ENCODE measurements at regions not wholly inside any gene's neighbourhood (a gene's known extent, or its start where the extent isn't known, plus 50 kb on each side); places are given as distances from the start of the nearest gene placed in this dataset.

DNA sequence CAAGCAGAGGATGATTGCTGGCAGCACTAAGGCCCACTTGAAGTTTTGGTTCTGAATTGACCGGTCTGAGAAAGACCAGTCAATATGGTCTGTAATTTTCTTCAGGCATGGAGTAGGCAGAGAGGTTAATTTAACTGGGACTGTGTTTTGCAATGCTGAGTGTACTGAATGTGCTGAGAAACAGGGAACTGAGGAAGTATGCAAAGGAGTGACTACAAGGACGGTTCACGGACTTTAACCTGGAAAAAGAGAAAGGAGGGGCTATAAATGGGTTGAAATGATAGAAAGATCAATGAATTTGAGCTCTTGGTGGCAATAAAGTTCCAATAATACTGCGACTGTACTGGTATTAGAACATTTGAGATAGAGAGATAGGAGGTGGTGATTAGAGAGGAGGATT, 84.5 kb downstream of the MAGEB17 start:
- Histone ChIP-seq H3K27me3 (replicated peaks; ENCODE audit: insufficient read depth, low read depth, low read length, poor library complexity) (peaks cover 4% of the 10 kb centered on the region), H3K4me1 (ENCODE audit: insufficient read depth, low read length, poor library complexity, severe bottlenecking) (no peaks in the 10 kb centered on the region), H3K36me3 (ENCODE audit: insufficient read depth, low read length, poor library complexity, severe bottlenecking) (no peaks in the 10 kb centered on the region), H3K4me3 (ENCODE audit: low read depth, low read length, poor library complexity, severe bottlenecking) (no peak overlapping the region), H3K27ac (ENCODE audit: low read depth, low read length, poor library complexity, severe bottlenecking) (no peak overlapping the region), H3K9me3 (ENCODE audit: low read depth, low read length, poor library complexity, severe bottlenecking) (no peaks in the 10 kb centered on the region)
- no TSS peak for BruUV-seq (replicated peaks)
- no peak for TF ChIP-seq EZH2 (IDR thresholded peaks at IDR 0.05; ENCODE audit: borderline replicate concordance, low read depth, low read length, poor library complexity, severe bottlenecking)
- TF ChIP-seq, protein P1, sequence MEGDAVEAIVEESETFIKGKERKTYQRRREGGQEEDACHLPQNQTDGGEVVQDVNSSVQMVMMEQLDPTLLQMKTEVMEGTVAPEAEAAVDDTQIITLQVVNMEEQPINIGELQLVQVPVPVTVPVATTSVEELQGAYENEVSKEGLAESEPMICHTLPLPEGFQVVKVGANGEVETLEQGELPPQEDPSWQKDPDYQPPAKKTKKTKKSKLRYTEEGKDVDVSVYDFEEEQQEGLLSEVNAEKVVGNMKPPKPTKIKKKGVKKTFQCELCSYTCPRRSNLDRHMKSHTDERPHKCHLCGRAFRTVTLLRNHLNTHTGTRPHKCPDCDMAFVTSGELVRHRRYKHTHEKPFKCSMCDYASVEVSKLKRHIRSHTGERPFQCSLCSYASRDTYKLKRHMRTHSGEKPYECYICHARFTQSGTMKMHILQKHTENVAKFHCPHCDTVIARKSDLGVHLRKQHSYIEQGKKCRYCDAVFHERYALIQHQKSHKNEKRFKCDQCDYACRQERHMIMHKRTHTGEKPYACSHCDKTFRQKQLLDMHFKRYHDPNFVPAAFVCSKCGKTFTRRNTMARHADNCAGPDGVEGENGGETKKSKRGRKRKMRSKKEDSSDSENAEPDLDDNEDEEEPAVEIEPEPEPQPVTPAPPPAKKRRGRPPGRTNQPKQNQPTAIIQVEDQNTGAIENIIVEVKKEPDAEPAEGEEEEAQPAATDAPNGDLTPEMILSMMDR (conservative IDR thresholded peaks at IDR 0.05; ENCODE audit: low read depth, low read length): no peak
- ChIA-PET CTCF (no interaction called here), POLR2A (ENCODE audit: low non-redundant PET) (no interaction called here)
- DNase-seq (ENCODE audit: low spot score): no peak
- intact Hi-C loops (cut with micrococcal nuclease; ENCODE audit: unreplicated experiment): no loop called here

DNA sequence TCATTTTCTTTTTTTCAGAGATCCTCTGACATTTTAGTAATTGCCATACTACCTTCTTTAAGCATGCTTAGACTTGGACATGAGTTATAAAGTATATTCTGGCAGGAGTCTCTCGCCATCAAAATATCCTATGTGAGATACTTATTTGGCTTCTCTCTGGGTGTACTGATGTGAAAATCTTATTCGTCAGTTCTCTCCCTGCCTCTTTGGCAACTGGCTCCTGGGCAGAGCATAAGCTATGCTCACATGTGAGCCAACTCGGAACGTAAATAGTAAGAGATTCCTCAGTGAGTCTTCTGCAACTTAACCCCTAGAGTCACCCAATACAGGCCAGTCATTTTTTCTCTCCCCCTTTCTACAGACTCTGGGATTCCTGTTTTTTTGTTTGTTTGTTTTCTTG, 91.6 kb downstream of the MAGEB17 start:
- Histone ChIP-seq H3K9me3 (ENCODE audit: low read depth, low read length, poor library complexity, severe bottlenecking) (no peaks in the 10 kb centered on the region), H3K27me3 (replicated peaks; ENCODE audit: insufficient read depth, low read depth, low read length, poor library complexity) (peaks cover 4% of the 10 kb centered on the region), H3K4me3 (ENCODE audit: low read depth, low read length, poor library complexity, severe bottlenecking) (no peak overlapping the region), H3K4me1 (ENCODE audit: insufficient read depth, low read length, poor library complexity, severe bottlenecking) (no peaks in the 10 kb centered on the region), H3K27ac (ENCODE audit: low read depth, low read length, poor library complexity, severe bottlenecking) (no peak overlapping the region), H3K36me3 (ENCODE audit: insufficient read depth, low read length, poor library complexity, severe bottlenecking) (no peaks in the 10 kb centered on the region)
- no TSS peak for BruUV-seq (replicated peaks)
- intact Hi-C loops (cut with micrococcal nuclease; ENCODE audit: unreplicated experiment): no loop called here
- no peak for TF ChIP-seq EZH2 (IDR thresholded peaks at IDR 0.05; ENCODE audit: borderline replicate concordance, low read depth, low read length, poor library complexity, severe bottlenecking)
- TF ChIP-seq, protein P1 (conservative IDR thresholded peaks at IDR 0.05; ENCODE audit: low read depth, low read length): no peak
- CTCF ChIA-PET: interaction anchor here (0.6 kb wide), 1 partner anchor 158 kb away, joined by 5 read pairs; no protein-coding TSS in a partner anchor
- DNase-seq (ENCODE audit: low spot score): no peak
- POLR2A ChIA-PET (ENCODE audit: low non-redundant PET): no interaction called here

- no peaks in the 10 kb centered on the region for H3K36me3 ChIP-seq (ENCODE audit: insufficient read depth, low read length, poor library complexity, severe bottlenecking)
- intact Hi-C loops (cut with micrococcal nuclease; ENCODE audit: unreplicated experiment): no loop called here
- ChIA-PET POLR2A (ENCODE audit: low non-redundant PET) (no interaction called here), CTCF (no interaction called here)
- H3K4me1 ChIP-seq (ENCODE audit: insufficient read depth, low read length, poor library complexity, severe bottlenecking): no peaks in the 10 kb centered on the region
- no peak for TF ChIP-seq EZH2 (IDR thresholded peaks at IDR 0.05; ENCODE audit: borderline replicate concordance, low read depth, low read length, poor library complexity, severe bottlenecking)
- TF ChIP-seq, protein P1 (conservative IDR thresholded peaks at IDR 0.05; ENCODE audit: low read depth, low read length): no peak
- BruUV-seq (replicated peaks): no TSS peak
- no peaks in the 10 kb centered on the region for H3K9me3 ChIP-seq (ENCODE audit: low read depth, low read length, poor library complexity, severe bottlenecking)
- H3K27ac ChIP-seq (ENCODE audit: low read depth, low read length, poor library complexity, severe bottlenecking): no peak overlapping the region
- H3K4me3 ChIP-seq (ENCODE audit: low read depth, low read length, poor library complexity, severe bottlenecking): no peak overlapping the region
- H3K27me3 ChIP-seq (replicated peaks; ENCODE audit: insufficient read depth, low read depth, low read length, poor library complexity): no peaks in the 10 kb centered on the region
- no peak for DNase-seq (ENCODE audit: low spot score)
These were observed 100.2 kb downstream of the MAGEB17 start for GRCh38 chrX:16267431-16267830.

Data from A673 (cell line).